ENCODE measurements at regions not wholly inside any gene's neighbourhood (a gene's known extent, or its start where the extent isn't known, plus 50 kb on each side); places are given as distances from the start of the nearest gene placed in this dataset.

DNA sequence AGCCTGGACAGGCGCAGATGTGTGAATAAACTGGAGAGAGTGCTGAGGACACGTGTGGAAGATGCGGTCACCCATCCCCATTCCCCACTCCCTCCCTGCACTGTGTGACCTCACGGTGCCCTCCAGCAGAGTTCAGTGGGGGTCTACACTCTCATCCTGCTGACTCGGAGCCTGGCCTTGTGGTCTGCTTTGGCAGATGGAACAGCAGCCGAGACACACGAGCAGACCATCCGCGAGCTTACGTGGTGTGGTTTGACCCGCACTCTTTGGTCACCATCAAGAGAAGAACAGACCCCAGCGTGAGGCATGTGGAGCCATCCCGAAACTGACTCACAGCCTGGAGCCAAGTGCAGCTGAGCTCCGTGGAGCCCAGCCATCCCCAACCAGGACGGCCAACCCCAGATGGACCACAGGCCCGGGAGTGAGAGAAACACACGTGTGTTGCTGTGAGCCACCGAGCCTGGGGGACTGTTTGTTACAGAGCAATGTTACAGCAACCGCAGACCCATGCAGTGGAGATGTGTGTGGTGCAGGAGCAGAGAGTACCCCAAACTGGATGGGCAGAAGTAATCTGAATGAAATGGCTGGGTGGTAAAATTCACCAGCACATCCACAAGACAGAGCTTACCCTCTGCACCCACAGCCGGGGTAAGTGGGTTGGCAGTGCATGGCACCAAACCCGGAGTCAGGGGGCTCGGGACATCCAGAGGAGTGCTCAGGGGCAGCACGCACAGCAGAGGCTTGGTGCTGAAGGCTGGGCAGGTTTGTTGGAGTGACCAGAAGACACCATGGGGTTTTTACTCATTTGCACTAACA is 90.7 kb downstream of the RTL6 start:
- H3K4me3 ChIP-seq (replicated peaks in 1 of 2; ENCODE audit: low read depth in 1 of 2, low read length in 2 of 2) = no peak overlapping the region
- H3K4me1 ChIP-seq (ENCODE audit: control insufficient read depth in 1 of 2, insufficient read depth in 2 of 2, low read length in 2 of 2) = no peaks in the 10 kb centered on the region
- H4K20me1 ChIP-seq (ENCODE audit: insufficient read depth) = no peaks in the 10 kb centered on the region
- H3K9me2 ChIP-seq (ENCODE audit: insufficient read depth) = no peaks in the 10 kb centered on the region
- no peak for ATAC-seq
- no peak for DNase-seq (ENCODE audit: low read depth, low spot score)
- TF ChIP-seq, protein P1, sequence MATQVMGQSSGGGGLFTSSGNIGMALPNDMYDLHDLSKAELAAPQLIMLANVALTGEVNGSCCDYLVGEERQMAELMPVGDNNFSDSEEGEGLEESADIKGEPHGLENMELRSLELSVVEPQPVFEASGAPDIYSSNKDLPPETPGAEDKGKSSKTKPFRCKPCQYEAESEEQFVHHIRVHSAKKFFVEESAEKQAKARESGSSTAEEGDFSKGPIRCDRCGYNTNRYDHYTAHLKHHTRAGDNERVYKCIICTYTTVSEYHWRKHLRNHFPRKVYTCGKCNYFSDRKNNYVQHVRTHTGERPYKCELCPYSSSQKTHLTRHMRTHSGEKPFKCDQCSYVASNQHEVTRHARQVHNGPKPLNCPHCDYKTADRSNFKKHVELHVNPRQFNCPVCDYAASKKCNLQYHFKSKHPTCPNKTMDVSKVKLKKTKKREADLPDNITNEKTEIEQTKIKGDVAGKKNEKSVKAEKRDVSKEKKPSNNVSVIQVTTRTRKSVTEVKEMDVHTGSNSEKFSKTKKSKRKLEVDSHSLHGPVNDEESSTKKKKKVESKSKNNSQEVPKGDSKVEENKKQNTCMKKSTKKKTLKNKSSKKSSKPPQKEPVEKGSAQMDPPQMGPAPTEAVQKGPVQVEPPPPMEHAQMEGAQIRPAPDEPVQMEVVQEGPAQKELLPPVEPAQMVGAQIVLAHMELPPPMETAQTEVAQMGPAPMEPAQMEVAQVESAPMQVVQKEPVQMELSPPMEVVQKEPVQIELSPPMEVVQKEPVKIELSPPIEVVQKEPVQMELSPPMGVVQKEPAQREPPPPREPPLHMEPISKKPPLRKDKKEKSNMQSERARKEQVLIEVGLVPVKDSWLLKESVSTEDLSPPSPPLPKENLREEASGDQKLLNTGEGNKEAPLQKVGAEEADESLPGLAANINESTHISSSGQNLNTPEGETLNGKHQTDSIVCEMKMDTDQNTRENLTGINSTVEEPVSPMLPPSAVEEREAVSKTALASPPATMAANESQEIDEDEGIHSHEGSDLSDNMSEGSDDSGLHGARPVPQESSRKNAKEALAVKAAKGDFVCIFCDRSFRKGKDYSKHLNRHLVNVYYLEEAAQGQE (IDR thresholded peaks at IDR 0.05; ENCODE audit: low read depth) = no peak
- TF ChIP-seq, protein P2, sequence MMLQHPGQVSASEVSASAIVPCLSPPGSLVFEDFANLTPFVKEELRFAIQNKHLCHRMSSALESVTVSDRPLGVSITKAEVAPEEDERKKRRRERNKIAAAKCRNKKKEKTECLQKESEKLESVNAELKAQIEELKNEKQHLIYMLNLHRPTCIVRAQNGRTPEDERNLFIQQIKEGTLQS (IDR thresholded peaks at IDR 0.05) = no peak
- TF ChIP-seq CEBPB (IDR thresholded peaks at IDR 0.05; ENCODE audit: low read depth) = no peak
- no peak for TF ChIP-seq EGR1 (IDR thresholded peaks at IDR 0.05; ENCODE audit: low read depth)
- TF ChIP-seq YY1 (IDR thresholded peaks at IDR 0.05; ENCODE audit: extremely low read depth, insufficient replicate concordance, low read depth, low read length) = no peak
- TF ChIP-seq SRF (IDR thresholded peaks at IDR 0.05; ENCODE audit: low read depth) = no peak
- no peak for TF ChIP-seq ELF1 (IDR thresholded peaks at IDR 0.05; ENCODE audit: borderline replicate concordance, low read depth)
- TF ChIP-seq, protein P3, sequence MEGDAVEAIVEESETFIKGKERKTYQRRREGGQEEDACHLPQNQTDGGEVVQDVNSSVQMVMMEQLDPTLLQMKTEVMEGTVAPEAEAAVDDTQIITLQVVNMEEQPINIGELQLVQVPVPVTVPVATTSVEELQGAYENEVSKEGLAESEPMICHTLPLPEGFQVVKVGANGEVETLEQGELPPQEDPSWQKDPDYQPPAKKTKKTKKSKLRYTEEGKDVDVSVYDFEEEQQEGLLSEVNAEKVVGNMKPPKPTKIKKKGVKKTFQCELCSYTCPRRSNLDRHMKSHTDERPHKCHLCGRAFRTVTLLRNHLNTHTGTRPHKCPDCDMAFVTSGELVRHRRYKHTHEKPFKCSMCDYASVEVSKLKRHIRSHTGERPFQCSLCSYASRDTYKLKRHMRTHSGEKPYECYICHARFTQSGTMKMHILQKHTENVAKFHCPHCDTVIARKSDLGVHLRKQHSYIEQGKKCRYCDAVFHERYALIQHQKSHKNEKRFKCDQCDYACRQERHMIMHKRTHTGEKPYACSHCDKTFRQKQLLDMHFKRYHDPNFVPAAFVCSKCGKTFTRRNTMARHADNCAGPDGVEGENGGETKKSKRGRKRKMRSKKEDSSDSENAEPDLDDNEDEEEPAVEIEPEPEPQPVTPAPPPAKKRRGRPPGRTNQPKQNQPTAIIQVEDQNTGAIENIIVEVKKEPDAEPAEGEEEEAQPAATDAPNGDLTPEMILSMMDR (IDR thresholded peaks at IDR 0.05 in 2 of 3, conservative IDR thresholded peaks at IDR 0.05 in 1 of 3; ENCODE audit: borderline replicate concordance in 1 of 3, insufficient read depth in 1 of 3, low read depth in 2 of 3, low read length in 2 of 3) = no peak
- no peak for TF ChIP-seq ZFX (IDR thresholded peaks at IDR 0.05)
- TF ChIP-seq SIN3A (IDR thresholded peaks at IDR 0.05; ENCODE audit: low read depth) = no peak
- no peak for TF ChIP-seq RAD21 (IDR thresholded peaks at IDR 0.05; ENCODE audit: low read depth)
- no peak for TF ChIP-seq ZNF274 (IDR thresholded peaks at IDR 0.05; ENCODE audit: low read depth, low read length)
- TF ChIP-seq POLR2AphosphoS5 (IDR thresholded peaks at IDR 0.05; ENCODE audit: low read depth, low read length) = no peak
- TF ChIP-seq SP1 (IDR thresholded peaks at IDR 0.05; ENCODE audit: low read depth) = no peak
- no peak for TF ChIP-seq EZH2 (IDR thresholded peaks at IDR 0.05)
- H2AFZ ChIP-seq (ENCODE audit: low read depth, low read length, poor library complexity, severe bottlenecking) = no peak overlapping the region
- no peak overlapping the region for H3K4me2 ChIP-seq (ENCODE audit: low read length)
- H3K27ac ChIP-seq (ENCODE audit: low read depth, low read length) = no peak overlapping the region
- no peaks in the 10 kb centered on the region for H3K9me3 ChIP-seq (ENCODE audit: control insufficient read depth in 1 of 2, insufficient read depth in 1 of 2, low read depth in 1 of 2, low read length in 2 of 2)
- H3K79me2 ChIP-seq (ENCODE audit: insufficient read depth, low read length) = no peaks in the 10 kb centered on the region
- POLR2A ChIA-PET = no interaction called here
- no peaks in the 10 kb centered on the region for H3K36me3 ChIP-seq (ENCODE audit: control insufficient read depth in 1 of 2, insufficient read depth in 2 of 2, low read length in 2 of 2)
- no TSS peak for BruUV-seq (replicated peaks)
- intact Hi-C loops (cut with micrococcal nuclease) = no loop called here
- no peak overlapping the region for H3K9ac ChIP-seq (ENCODE audit: low read length)
- CTCF ChIA-PET = no interaction called here
- RAD21 ChIA-PET (ENCODE audit: low non-redundant PET in 1 of 2, low total read pairs in 2 of 2, uncharacterized antibody in 2 of 2, unreplicated experiment in 2 of 2) = no interaction called here
- H3K27me3 ChIP-seq (ENCODE audit: insufficient read depth, low read length) = no peaks in the 10 kb centered on the region

Measured in HCT116 (cell line).